GM18907 (cell line): ENCODE measurements at regions not wholly inside any gene's neighbourhood (a gene's known extent, or its start where the extent isn't known, plus 50 kb on each side); places are given as distances from the start of the nearest gene placed in this dataset.
A peak's percentile ranks its signal among the peaks of the same experiment; 100 is the strongest.

Experiments used
- ATAC-seq: cut with Tn5 transposase; IDR thresholded peaks from one replicate; pipeline ENCODE4 v1.9.1; 2021; ENCODE audit warnings: mild to moderate bottlenecking, moderate library complexity; ENCODE audit not compliant: unreplicated experiment

DNA sequence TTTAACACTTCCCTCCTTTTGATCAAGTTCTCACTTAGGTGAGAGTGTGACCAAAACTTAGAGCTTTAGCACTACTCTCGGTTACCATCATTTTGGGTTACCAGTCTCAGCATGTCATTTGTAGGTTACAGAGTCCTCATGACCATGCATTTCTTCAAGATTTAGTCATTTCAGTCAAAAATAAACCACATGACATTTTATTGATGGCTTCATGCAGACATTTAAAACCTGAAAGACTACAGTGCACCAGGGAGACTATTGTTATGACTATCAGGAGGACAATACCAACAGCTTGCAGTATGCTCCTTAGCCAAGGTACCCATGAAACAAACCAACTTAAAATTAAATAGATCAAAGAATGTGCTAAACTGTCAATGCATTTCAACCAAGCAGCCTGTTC is 498.1 kb upstream of the FSTL5 start:
- peak; percentile 72 for ATAC-seq

DNA sequence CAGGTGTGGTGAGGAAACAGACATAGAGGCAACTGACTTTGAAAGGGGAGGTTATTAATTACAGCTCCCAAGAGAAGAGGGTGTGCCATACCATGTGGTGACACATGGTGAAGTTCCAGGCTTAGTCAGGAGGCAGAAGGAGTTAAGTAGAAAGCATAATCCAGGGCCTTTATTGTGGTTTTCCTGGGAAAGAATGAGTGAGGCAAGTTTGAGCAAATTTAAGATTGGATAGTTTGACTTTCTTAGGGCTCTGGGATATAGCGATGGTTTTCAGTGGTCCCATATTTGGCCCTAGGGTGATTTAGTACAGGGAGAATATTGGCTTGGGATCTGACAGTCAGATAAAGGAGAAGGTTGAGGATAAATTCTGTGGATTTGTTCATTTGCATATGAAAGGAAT is 495.9 kb upstream of the FSTL5 start:
- no peak for ATAC-seq

DNA sequence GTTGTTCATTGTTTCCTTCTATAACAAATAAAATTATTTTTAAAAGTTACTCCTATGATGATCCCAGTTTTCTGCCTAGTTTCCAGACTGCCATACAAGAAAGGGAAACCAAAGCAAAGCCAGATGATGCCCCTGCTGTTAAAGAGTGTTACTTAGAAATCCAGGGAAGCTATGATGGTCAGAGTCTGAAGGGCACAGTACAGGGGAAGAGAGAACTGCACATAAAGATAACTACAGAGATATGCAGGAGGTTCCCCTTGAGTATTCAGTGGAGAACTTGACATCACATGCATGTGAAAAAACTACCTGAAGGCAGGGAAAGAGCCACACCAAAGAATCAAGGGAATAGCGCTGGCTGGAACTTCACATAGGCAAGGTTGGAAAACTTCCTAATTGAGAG is 494.2 kb upstream of the FSTL5 start:
- no peak for ATAC-seq

DNA sequence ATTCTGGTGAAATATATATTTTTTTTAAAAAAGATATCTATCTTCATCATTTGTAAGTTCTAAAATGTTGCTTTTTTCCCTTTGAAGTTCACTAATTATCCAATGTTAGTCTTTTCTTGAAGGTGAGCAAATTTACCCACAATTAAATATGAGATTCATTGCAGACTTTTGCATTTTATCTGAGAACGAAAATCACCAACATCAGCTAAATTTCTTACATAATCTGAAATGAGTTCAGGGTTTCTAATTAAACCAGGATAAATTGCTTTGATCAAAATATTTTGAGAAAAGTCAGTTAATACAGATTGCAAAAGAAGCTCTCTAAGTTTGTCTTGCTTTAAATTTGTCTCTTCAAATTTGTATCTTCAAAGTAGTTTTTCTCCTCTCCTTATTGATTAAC is 486.4 kb upstream of the FSTL5 start:
- ATAC-seq = no peak

DNA sequence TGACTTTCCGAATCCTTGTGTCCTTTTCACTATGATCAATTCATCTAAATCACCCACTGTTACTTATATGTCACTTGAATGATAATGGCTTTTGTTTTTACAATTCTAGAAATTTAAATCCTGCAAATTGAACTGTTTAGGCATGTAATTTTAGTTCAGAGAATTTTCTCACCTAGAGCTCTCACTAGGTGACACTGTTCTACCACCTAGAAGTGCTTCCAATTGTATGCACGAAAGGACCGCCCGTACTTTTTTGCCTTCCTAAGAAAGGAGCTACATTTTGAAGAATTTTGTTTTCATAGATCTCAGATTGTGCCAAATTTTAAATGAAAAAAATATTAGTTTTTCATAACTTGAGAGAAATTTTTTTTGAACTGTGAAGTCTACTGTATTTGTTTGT is 481.6 kb upstream of the FSTL5 start:
- ATAC-seq = no peak

DNA sequence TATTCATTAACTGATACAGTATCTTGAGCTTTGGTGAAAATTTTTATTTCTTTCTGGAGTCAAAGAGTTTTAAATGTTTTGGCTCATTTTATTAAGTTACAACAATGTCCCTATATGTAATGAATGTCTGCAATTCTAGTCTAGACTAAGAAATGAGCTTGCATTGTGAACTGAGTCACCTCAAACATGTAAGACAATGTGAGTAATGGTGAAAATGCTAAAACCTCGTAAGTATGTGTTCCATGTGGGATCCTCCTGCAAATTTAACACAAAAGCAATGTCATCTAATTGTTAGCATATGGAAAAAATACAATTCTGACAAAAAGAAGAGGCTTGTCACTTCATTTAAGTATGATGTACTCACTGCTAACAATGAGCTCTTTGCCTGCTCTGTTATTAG is 480.5 kb upstream of the FSTL5 start:
- ATAC-seq = no peak

DNA sequence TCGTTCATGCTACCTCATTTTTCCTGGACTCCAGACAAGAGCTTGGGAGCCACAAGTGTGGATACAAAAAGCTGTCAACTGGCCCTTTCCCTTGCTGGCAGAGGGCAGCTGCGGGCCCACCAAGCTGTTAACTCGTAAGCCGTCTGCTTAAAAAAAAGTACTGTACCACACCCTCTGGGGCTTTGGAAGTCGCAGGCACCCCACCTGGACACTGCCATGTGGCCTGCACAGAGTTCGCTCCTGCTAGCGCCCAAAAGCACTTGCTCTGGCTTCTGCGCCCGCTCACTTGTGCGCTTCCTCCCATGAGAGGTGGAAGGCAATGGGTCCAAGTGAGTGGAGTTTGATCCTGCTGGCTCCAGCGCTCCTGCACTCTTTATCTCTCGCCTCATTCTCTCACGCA is 476.4 kb upstream of the FSTL5 start:
- ATAC-seq = no peak

DNA sequence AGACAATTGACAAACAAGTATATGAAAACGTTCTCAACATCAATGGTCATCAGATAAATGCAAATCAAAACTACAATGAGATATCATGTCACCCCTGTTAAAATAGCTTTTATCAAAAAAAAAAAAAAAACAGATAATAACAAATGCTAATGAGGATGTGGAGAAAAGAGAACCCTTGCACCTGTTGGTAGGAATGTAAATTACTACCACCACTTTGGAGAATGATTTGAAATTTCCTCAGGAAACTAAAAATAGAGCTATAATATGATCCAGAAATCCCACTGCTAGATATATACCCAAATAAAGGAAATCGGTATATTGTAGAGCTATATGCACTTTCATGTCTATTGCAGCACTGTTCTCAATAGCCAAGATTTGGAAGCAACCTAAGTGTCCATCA is 470.6 kb upstream of the FSTL5 start:
- ATAC-seq = no peak

DNA sequence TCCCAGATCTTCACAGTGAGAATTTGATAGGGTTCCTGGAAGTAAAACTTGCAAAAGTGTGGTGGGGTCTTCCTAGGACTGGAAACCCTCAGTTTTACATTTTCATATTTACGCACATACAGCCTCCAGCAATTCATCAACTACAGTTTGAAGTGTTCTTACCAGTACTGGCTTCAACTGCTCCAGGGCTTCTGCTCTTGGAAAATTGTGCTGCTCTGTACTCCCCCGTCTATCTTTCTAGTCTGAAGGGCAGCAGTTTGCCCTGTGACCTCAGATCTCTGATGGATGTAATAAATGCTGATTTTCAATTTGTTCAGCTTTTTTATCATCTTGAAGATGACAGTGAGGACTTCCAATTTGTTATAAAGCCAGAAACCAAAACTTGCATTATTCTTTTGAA is 458.9 kb upstream of the FSTL5 start:
- no peak for ATAC-seq

DNA sequence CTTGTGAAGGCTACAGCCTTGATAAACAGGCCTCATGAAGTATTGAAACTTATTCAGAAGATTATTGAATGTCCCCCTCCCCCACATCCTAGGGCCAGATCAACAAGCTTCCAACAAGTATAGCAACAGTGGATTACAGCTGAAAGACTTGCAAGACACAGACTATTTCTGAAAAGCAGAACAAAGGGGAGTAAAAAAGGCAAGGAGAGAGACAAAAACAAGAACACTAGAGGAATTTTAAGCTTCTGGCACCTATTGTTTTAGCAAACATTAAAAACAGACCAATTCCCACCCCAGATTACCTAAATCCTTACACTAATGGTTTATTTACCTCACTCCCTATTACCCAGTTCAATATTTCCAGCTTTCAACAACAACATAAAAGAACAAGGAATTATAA is 446.3 kb upstream of the FSTL5 start:
- no peak for ATAC-seq

DNA sequence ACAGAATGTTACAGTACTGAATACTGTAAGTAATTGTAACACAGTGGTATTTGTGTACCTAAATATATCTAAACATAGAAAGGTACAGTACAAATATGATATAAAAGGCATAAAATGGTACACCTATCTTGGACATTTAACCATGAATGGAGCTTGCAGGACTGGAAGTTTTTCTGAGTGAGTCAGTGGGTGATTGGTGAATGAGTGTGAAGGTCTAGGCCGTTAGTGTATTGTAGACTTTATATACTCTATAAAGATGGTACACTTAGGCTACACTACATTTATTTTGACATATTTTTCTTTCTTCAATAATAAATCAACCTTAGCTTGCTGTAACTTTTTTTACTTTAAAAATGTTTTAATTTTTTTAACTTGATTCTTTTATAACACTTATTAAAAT is 422.5 kb upstream of the FSTL5 start:
- ATAC-seq = no peak

DNA sequence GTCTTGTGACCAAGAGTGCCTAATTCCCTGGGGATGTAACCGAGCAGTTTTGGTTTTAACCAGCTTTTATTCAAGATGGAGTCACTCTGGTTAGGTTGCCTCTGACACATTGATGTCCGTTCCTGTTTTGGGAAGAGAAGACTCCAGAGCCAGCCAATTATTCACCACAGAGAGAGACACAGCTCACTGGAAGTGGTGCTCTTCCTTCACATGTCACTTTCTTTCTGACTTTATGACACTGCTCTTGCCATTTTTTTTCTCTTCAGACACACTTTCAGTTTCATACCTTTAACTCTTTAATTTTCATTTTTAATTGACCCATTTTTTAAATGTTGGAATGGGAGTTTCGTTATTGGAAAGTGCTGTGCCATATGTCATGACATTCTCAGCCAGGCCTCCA is 418.4 kb upstream of the FSTL5 start:
- no peak for ATAC-seq

DNA sequence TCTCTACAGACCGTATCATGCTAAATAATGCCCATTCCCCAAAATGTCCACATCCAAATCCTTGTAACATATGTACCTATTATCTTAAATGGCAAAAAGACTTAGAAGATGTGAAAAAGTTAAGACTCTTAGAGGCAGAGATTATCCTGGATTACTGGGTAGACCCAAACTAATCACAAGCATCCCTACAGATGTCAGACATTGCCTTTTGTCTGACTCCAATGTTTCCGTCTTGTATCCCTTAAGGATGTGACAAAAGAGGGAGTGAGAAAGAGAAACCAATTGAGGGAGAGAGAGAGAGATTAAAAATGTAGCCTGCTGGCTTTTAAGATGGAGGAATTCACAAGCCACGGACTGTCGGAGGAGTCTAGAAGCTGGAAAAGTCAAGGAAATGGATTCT is 401.9 kb upstream of the FSTL5 start:
- no peak for ATAC-seq

DNA sequence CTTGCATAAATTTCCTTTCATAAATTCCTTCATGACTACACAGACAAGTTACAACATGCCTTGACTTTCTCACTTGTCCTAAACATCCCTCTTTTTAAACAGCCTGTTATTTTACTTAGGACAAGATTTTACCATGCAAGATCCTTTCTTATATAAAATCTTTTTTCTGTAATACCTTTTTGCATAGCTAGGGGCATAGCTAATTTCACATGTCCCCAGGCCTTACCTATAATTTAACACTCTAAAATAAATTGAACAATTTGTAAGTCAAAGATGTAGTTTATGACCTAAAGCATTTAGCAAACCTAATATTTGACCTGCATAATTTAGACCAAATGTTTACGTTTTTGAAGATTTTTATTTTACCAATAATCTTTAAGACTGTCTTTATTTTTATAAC is 396.3 kb upstream of the FSTL5 start:
- ATAC-seq = no peak

DNA sequence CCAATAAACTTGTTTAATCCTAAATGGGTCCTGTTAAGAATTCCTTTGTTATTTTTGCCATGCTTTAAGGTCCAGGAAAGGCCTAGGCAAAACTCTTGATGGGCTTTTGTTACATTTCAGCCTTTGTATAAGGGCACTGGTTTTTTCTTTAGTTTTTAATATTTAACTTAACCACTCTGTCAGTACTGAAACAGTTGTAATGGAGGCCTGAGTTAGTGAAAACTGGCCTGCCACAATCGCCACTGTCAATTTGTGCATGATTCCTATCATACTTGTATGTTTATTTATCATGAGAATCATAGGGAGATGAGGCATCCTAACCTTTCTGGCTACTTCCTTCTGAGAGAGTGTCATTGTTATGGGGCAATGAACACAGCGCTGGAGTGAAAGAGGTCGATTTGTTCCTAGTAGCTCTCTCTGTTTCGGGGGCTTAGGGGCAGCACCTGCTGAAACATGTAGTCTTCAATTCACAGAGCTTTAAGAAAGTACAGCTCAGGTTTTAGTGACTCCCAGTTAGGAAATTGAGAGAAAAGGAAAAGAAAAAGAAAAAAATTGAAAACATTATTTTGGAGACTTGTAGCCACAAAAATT is 393.8 kb upstream of the FSTL5 start:
- peak; percentile 75 for ATAC-seq

DNA sequence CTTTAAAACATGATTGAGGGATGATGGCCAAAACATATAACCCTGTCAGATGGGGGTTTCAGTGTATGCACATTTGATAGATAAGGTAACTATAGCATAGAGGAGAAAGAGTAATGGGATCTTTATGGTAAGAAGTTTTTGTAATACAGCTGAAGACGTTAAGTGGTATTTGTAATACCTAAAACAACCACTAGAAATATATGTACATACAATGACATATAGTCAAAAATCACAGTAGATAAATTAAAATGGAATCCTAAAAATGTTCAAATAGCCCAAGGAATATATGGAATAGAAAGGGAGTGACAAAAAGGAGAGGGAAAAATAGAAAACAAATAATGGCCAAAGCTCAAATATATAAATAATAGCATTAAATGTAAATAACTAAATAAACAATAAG is 371.3 kb upstream of the FSTL5 start:
- no peak for ATAC-seq

DNA sequence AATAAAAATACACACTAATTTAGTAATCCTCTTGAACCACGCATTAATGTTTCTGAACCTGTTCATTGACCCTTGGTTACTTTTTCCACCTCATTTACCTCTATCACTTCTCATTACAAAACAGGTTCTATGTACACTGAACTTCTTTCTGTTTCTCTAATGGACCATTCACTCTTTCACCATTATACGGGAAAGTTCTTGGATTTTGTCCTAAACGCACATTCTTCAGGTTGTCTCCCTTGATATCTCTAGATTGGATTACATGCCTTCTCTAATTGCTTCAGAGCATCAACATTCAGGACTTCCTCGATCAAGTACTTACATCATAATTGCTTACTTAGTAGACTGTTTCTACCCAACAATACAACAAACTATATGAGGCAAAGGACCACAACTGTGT is 359.4 kb upstream of the FSTL5 start:
- no peak for ATAC-seq

DNA sequence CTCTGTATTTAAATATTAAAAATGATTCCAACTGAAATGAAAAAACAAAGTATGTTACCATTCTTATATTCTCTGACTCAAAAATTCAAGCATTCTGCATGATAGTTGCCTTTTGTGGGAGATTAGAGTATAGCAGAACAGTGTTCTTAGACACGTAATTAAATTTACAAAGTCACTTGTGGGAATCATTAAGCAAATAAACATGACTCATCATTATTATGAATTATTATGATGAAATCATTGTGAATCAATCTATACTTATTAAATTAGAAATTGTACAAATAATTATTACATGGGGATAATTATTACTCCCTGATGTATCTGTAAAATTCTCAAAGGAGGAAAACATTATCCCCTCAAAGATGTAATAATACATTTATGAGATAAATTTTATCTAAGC is 358.9 kb upstream of the FSTL5 start:
- ATAC-seq = no peak

DNA sequence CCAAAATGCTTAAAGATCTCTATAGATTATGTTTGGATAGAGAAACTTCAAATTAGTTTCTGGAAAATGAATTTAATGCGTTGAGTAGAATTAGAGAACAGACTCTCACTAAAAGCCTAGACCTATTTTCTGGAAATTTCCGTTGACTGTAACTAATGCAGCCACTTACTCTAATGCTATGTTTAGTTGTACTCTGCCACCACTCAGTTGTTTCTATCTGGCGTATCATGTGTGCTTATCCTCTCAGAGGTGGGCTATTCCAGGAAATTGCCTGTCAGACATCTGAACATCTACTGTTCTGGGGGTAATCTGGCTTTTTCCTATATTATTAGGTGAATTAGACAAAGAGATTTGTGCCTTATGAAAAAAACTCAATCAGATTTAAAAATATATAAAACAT is 347.1 kb upstream of the FSTL5 start:
- no peak for ATAC-seq

DNA sequence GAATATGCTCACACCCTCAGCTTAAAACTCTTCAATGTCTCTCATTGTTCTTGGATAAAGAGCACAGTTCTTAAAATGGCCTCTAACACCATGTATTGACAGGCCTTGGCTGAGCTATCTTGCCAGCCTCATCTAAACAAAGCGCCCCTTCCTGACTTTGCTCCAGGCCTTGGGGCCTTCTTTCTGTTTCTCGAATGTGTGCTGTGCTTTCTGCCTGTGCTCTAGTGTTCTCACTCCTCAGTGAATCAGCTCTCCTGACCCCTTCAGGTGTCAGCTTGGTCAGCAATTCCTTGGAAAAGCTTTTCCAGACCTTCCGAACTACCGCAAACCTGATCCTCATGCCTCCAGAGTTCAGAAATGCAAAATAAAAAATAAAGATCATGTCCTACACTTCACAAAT is 346.3 kb upstream of the FSTL5 start:
- ATAC-seq = no peak

DNA sequence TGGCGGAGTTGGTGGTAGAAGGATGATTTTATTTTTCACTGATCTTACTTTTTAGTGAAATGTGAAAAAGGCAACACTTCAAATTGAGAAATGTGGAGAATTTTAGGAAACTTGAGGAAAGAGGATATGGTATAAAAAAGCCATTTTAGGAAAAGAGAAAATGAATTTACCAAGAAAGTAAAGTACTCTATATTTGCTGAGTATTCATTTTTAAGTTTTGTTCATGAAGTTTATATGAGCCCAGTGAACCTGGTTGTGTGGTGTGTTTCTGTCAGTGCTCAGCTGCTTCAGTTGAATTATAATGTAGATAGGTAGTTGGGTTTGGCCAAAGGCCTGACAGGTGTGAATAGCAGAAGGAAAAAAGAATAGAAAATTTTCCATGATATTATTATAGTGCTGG is 345.5 kb upstream of the FSTL5 start:
- ATAC-seq = no peak

DNA sequence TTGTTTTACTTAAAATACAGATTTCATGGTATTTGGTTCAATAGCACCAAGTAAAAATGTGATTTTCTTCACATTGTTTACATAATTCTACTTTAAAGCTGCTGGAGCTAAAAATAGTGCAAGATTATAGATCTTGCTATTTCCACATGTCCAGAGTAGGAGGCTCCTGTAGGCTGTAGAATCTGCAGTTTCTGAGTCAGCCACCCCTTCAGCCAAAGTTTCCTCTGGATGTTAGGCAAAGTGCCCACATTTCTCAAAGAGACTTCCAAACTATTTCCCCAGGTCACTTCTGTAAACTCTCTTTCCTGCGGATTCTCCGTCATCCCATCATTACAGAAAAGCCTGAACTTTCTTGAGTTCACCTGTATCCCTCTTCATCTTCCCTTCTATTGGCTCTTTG is 342.5 kb upstream of the FSTL5 start:
- ATAC-seq = no peak

DNA sequence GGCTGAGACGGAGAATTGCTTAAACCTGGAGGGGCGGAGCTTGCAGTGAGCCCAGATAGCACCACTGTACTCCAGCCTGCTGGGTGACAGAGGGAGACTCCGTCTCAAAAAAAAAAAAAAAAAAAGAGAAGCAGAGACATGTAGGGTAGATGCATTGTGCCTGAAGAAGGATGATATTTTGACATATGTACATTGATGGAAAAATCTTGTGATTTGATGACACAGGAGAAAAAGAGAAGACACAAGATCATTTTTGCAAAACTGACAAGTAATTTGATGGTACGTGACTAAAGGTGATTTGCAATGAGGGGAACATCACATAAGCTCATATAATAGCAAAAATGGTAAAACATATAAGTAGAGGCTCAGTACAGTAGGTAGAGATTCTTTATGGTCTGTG is 340.1 kb upstream of the FSTL5 start:
- no peak for ATAC-seq

DNA sequence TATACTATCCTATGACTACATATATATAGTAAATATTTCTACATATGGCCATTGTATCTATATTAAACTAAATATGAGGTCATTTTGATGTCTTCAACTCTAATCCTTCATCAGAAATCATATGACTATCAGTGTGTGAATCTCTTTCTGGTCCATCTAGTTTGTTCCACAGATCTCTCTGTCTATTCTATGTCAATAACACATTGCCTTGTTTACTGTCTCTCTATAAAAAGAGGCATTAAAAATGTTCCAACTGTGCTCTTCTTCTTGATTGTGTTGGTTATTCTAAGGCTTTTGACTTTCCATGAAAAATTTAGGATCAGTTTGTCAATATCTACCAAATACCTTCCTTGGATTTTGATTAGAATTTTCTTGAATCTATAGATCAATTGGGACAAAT is 338.3 kb upstream of the FSTL5 start:
- ATAC-seq = no peak
